Erythroblast (primary cell): ENCODE measurements at regions not wholly inside any gene's neighbourhood (a gene's known extent, or its start where the extent isn't known, plus 50 kb on each side); places are given as distances from the start of the nearest gene placed in this dataset.

Source experiments
- GATA1 ChIP-seq: IDR thresholded peaks from 2 replicates; pipeline ENCODE4 v1.6.1; 2011; ENCODE audit warnings: low read depth, mild to moderate bottlenecking, control low read depth, low read length, moderate library complexity
- POLR2A ChIP-seq: IDR thresholded peaks from 2 replicates; pipeline ENCODE4 v1.6.1; 2011; ENCODE audit warnings: mild to moderate bottlenecking, low read length

GRCh38 chr15:47157827-47158226, 559.5 kb upstream of the SEMA6D start:
- no peak for TF ChIP-seq POLR2A
- TF ChIP-seq GATA1 = no peak
